Activated CD8-positive, alpha-beta memory T cell treated with anti-CD3 and anti-CD28 coated beads for 48 hours (primary cell): ENCODE measurements at regions not wholly inside any gene's neighbourhood (a gene's known extent, or its start where the extent isn't known, plus 50 kb on each side); places are given as distances from the start of the nearest gene placed in this dataset.
"Not testable (repeated sequence)": the region's sequence is repeated elsewhere in the genome, so short reads cannot be mapped to it uniquely, and the experiment has no call there.

Source experiments
- DNase-seq, 3 experiments: peaks; one replicate each; pipeline ENCODE4 v3.0.0-alpha.2; 2020; ENCODE audit warnings: low read depth in 2 of 3, low spot score in 2 of 3

- DNase-seq = no peak
Measured at GRCh38 chr2:16246911-16247310, 306.6 kb downstream of the MYCN start.

- DNase-seq = no peak
Measured at GRCh38 chr2:16246281-16246850, 306.0 kb downstream of the MYCN start.

GRCh38 chr2:16245481-16246054 lies 305.2 kb downstream of the MYCN start:
- no peak for DNase-seq

GRCh38 chr2:16244966-16245320 lies 304.6 kb downstream of the MYCN start:
- DNase-seq = no peak

GRCh38 chr2:16244153-16244965 lies 304.0 kb downstream of the MYCN start:
- no peak for DNase-seq

GRCh38 chr2:16243411-16243996 lies 303.2 kb downstream of the MYCN start:
- DNase-seq = no peak

GRCh38 chr2:16242906-16243305 lies 302.6 kb downstream of the MYCN start:
- DNase-seq = no peak

- DNase-seq = no peak
Measured at GRCh38 chr2:16241166-16242160, 301.1 kb downstream of the MYCN start.

- no peak for DNase-seq
Measured at GRCh38 chr2:16240402-16240801, 300.1 kb downstream of the MYCN start.

GRCh38 chr2:16239296-16239850 lies 299.0 kb downstream of the MYCN start:
- no peak for DNase-seq

GRCh38 chr2:16238786-16239185 lies 298.4 kb downstream of the MYCN start:
- no peak for DNase-seq

- no peak for DNase-seq
Measured at GRCh38 chr2:16238001-16238761, 297.8 kb downstream of the MYCN start.

- DNase-seq = no peak
Measured at GRCh38 chr2:16235747-16236146, 295.4 kb downstream of the MYCN start.

GRCh38 chr2:16235291-16235690 lies 294.9 kb downstream of the MYCN start:
- DNase-seq = not testable (repeated sequence)

GRCh38 chr2:16228951-16229350 lies 288.6 kb downstream of the MYCN start:
- no peak for DNase-seq

GRCh38 chr2:16228471-16228870 lies 288.1 kb downstream of the MYCN start:
- DNase-seq = no peak

- DNase-seq = no peak
Measured at GRCh38 chr2:16227811-16228462, 287.6 kb downstream of the MYCN start.

GRCh38 chr2:16226943-16227664 lies 286.8 kb downstream of the MYCN start:
- no peak for DNase-seq

- no peak for DNase-seq
Measured at GRCh38 chr2:16226381-16226780, 286.0 kb downstream of the MYCN start.
